ENCODE measurements at regions not wholly inside any gene's neighbourhood (a gene's known extent, or its start where the extent isn't known, plus 50 kb on each side); places are given as distances from the start of the nearest gene placed in this dataset.

DNA sequence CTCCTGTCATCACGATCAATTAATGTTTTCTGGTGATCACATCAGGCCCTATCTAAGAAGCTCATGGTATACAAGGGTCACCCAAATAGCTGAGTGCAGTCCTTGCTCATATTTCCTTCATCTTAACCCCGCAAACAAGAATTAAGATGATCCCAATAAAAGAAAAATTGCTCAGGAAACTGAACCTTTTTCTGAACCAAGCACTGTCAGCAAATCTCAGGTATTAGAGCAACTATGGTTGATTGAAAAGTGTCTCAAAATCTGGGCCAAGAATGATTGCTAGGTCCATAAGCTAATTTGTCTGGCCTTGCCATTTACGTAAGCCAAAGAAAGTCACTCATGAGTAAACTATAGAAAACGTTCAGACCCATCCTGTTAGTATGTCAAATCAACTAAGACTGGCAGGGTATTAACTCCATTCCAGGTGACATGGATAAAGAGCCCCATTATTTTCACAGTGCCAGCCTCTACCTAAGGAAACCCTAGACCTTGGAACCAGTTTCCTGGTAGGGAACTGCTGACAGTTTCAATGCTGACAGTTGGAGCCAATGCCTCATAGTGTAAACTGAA lies 209.3 kb downstream of the DEPDC1B start:
- no peaks in the 10 kb centered on the region for H3K9me3 ChIP-seq (ENCODE audit: insufficient read depth, low read depth, low read length)
- H3K4me2 ChIP-seq (ENCODE audit: low read length): no peak overlapping the region
- H3K4me1 ChIP-seq (ENCODE audit: insufficient read depth, low read length): peaks cover 2% of the 10 kb centered on the region
- no peak for FAIRE-seq
- Mint-ChIP-seq H3K27me3 (ENCODE audit: low read depth, unreplicated experiment) (no peaks in the 10 kb centered on the region), H3K27ac (ENCODE audit: unreplicated experiment) (no peak overlapping the region), H3K4me3 (ENCODE audit: unreplicated experiment) (no peak overlapping the region), H3K9me3 (ENCODE audit: unreplicated experiment) (no peaks in the 10 kb centered on the region), H3K4me1 (ENCODE audit: low read depth, unreplicated experiment) (peaks cover 31% of the 10 kb centered on the region), H3K36me3 (ENCODE audit: low read depth, unreplicated experiment) (no peaks in the 10 kb centered on the region)
- H4K20me1 ChIP-seq (ENCODE audit: insufficient read depth, low read length): no peaks in the 10 kb centered on the region
- H3K9ac ChIP-seq (ENCODE audit: low read length): no peak overlapping the region
- no peak overlapping the region for H2AFZ ChIP-seq (ENCODE audit: low read depth, low read length)
- H3K36me3 ChIP-seq (ENCODE audit: insufficient read depth, low read length): no peaks in the 10 kb centered on the region
- no peak overlapping the region for H3K27ac ChIP-seq (ENCODE audit: low read depth, low read length)
- no peaks in the 10 kb centered on the region for H3K79me2 ChIP-seq (ENCODE audit: insufficient read depth, low read length)
- no peaks in the 10 kb centered on the region for H3K27me3 ChIP-seq (ENCODE audit: insufficient read depth, low read length)
- H3K4me3 ChIP-seq (ENCODE audit: insufficient read depth, low read depth, low read length): no peak overlapping the region
- TF ChIP-seq, protein P1, sequence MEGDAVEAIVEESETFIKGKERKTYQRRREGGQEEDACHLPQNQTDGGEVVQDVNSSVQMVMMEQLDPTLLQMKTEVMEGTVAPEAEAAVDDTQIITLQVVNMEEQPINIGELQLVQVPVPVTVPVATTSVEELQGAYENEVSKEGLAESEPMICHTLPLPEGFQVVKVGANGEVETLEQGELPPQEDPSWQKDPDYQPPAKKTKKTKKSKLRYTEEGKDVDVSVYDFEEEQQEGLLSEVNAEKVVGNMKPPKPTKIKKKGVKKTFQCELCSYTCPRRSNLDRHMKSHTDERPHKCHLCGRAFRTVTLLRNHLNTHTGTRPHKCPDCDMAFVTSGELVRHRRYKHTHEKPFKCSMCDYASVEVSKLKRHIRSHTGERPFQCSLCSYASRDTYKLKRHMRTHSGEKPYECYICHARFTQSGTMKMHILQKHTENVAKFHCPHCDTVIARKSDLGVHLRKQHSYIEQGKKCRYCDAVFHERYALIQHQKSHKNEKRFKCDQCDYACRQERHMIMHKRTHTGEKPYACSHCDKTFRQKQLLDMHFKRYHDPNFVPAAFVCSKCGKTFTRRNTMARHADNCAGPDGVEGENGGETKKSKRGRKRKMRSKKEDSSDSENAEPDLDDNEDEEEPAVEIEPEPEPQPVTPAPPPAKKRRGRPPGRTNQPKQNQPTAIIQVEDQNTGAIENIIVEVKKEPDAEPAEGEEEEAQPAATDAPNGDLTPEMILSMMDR (IDR thresholded peaks at IDR 0.05; ENCODE audit: insufficient read depth, low read depth, low read length): no peak
- TF ChIP-seq EZH2 (IDR thresholded peaks at IDR 0.05; ENCODE audit: insufficient read depth, low read length): no peak
- DNase-seq (ENCODE audit: low read depth): no peak

DNA sequence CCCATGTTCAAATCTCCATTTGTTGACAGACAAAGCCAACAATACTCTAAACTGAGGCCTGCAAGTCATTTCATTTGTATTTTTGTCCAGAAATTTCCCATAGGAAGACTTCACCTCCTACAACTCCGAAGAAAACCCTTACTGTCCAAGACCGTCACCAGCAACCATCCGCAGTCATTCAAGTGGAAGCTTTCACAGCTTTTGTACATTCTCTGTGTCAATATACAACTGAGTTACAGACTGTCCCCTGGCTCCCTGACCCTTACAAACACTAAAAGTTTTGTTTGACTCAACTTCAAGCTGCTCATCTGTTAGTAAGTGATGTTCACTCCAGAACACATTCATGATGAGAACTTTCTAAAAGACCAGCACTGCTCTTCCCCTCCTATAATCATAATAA lies 210.1 kb downstream of the DEPDC1B start:
- TF ChIP-seq EZH2 (IDR thresholded peaks at IDR 0.05; ENCODE audit: insufficient read depth, low read length): no peak
- TF ChIP-seq, protein P1 (IDR thresholded peaks at IDR 0.05; ENCODE audit: insufficient read depth, low read depth, low read length): no peak
- Histone ChIP-seq H3K4me1 (ENCODE audit: insufficient read depth, low read length) (peaks cover 2% of the 10 kb centered on the region), H3K9ac (ENCODE audit: low read length) (no peak overlapping the region), H3K4me2 (ENCODE audit: low read length) (no peak overlapping the region), H3K36me3 (ENCODE audit: insufficient read depth, low read length) (no peaks in the 10 kb centered on the region), H3K9me3 (ENCODE audit: insufficient read depth, low read depth, low read length) (no peaks in the 10 kb centered on the region), H3K79me2 (ENCODE audit: insufficient read depth, low read length) (no peaks in the 10 kb centered on the region), H3K4me3 (ENCODE audit: insufficient read depth, low read depth, low read length) (no peak overlapping the region), H3K27ac (ENCODE audit: low read depth, low read length) (no peak overlapping the region), H3K27me3 (ENCODE audit: insufficient read depth, low read length) (no peaks in the 10 kb centered on the region), H4K20me1 (ENCODE audit: insufficient read depth, low read length) (no peaks in the 10 kb centered on the region), H2AFZ (ENCODE audit: low read depth, low read length) (no peak overlapping the region)
- no peaks in the 10 kb centered on the region for H3K36me3 Mint-ChIP-seq (ENCODE audit: low read depth, unreplicated experiment)
- DNase-seq (ENCODE audit: low read depth) (no peak), FAIRE-seq (no peak)
- H3K27ac Mint-ChIP-seq (ENCODE audit: unreplicated experiment): no peak overlapping the region
- H3K9me3 Mint-ChIP-seq (ENCODE audit: unreplicated experiment): no peaks in the 10 kb centered on the region
- no peaks in the 10 kb centered on the region for H3K27me3 Mint-ChIP-seq (ENCODE audit: low read depth, unreplicated experiment)
- H3K4me1 Mint-ChIP-seq (ENCODE audit: low read depth, unreplicated experiment): peaks cover 31% of the 10 kb centered on the region
- no peak overlapping the region for H3K4me3 Mint-ChIP-seq (ENCODE audit: unreplicated experiment)

DNA sequence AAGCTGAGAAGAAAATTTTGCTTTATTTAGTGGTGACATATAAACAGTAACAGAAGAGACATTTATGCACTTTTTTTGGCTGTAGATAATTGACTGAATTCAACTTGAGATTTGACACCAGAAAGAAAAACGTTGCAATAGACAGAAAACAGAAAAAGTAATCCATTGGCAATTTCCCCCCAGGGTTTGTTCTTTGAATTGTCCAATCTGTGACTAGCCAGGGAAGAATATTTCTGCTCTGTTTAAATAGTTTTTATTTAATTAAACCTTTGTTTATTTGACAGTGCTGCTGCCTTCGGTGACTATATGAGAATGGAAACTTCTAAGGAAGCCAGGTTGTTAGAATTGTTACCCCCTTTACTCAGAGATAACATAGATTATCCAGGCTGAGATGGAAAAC lies 210.6 kb downstream of the DEPDC1B start:
- TF ChIP-seq, protein P1 (IDR thresholded peaks at IDR 0.05; ENCODE audit: insufficient read depth, low read depth, low read length): no peak
- no peak for TF ChIP-seq EZH2 (IDR thresholded peaks at IDR 0.05; ENCODE audit: insufficient read depth, low read length)
- Histone ChIP-seq H3K79me2 (ENCODE audit: insufficient read depth, low read length) (no peaks in the 10 kb centered on the region), H3K27ac (ENCODE audit: low read depth, low read length) (no peak overlapping the region), H3K9me3 (ENCODE audit: insufficient read depth, low read depth, low read length) (no peaks in the 10 kb centered on the region), H2AFZ (ENCODE audit: low read depth, low read length) (no peak overlapping the region), H3K9ac (ENCODE audit: low read length) (no peak overlapping the region), H3K4me1 (ENCODE audit: insufficient read depth, low read length) (peaks cover 2% of the 10 kb centered on the region), H4K20me1 (ENCODE audit: insufficient read depth, low read length) (no peaks in the 10 kb centered on the region), H3K4me2 (ENCODE audit: low read length) (no peak overlapping the region), H3K27me3 (ENCODE audit: insufficient read depth, low read length) (no peaks in the 10 kb centered on the region), H3K4me3 (ENCODE audit: insufficient read depth, low read depth, low read length) (no peak overlapping the region), H3K36me3 (ENCODE audit: insufficient read depth, low read length) (no peaks in the 10 kb centered on the region)
- FAIRE-seq (no peak), DNase-seq (ENCODE audit: low read depth) (no peak)
- no peaks in the 10 kb centered on the region for H3K9me3 Mint-ChIP-seq (ENCODE audit: unreplicated experiment)
- no peak overlapping the region for H3K27ac Mint-ChIP-seq (ENCODE audit: unreplicated experiment)
- no peaks in the 10 kb centered on the region for H3K36me3 Mint-ChIP-seq (ENCODE audit: low read depth, unreplicated experiment)
- H3K4me3 Mint-ChIP-seq (ENCODE audit: unreplicated experiment): no peak overlapping the region
- H3K27me3 Mint-ChIP-seq (ENCODE audit: low read depth, unreplicated experiment): no peaks in the 10 kb centered on the region
- peaks cover 29% of the 10 kb centered on the region for H3K4me1 Mint-ChIP-seq (ENCODE audit: low read depth, unreplicated experiment)
